ENCODE measurements at regions not wholly inside any gene's neighbourhood (a gene's known extent, or its start where the extent isn't known, plus 50 kb on each side); places are given as distances from the start of the nearest gene placed in this dataset.
"Not testable (repeated sequence)": the region's sequence is repeated elsewhere in the genome, so short reads cannot be mapped to it uniquely, and the experiment has no call there.

GRCh38 chr17:22278302-22279275, 586.3 kb downstream of the KCNJ18 start:
- ChIA-PET CTCF (no interaction called here), POLR2A (no interaction called here)
- intact Hi-C loops (cut with micrococcal nuclease) = no loop called here
- H3K27ac Mint-ChIP-seq = no peak overlapping the region
- DNase-seq (no peak), ATAC-seq (no peak)
- no peaks in the 10 kb centered on the region for H3K4me1 Mint-ChIP-seq (ENCODE audit: low read depth)
- no peak for TF ChIP-seq CTCF (IDR thresholded peaks at IDR 0.05)
- H3K4me3 Mint-ChIP-seq = no peak overlapping the region
- H3K27me3 Mint-ChIP-seq = no peaks in the 10 kb centered on the region
- H3K9me3 Mint-ChIP-seq = peaks cover 7% of the 10 kb centered on the region
- no peaks in the 10 kb centered on the region for H3K36me3 Mint-ChIP-seq (ENCODE audit: low read depth)

- no peak for ATAC-seq
- Mint-ChIP-seq H3K4me3 (no peak overlapping the region), H3K27me3 (no peaks in the 10 kb centered on the region), H3K36me3 (ENCODE audit: low read depth) (no peaks in the 10 kb centered on the region), H3K9me3 (peaks cover 6% of the 10 kb centered on the region), H3K27ac (no peak overlapping the region), H3K4me1 (ENCODE audit: low read depth) (no peaks in the 10 kb centered on the region)
- intact Hi-C loops (cut with micrococcal nuclease) = no loop called here
- TF ChIP-seq CTCF (IDR thresholded peaks at IDR 0.05) = no peak
- no peak for DNase-seq
- ChIA-PET CTCF (no interaction called here), POLR2A (no interaction called here)
These were observed 594.2 kb downstream of the KCNJ18 start for GRCh38 chr17:22286337-22287041.

GRCh38 chr17:22298484-22298951, 606.2 kb downstream of the KCNJ18 start:
- H3K4me3 Mint-ChIP-seq; CTCF ChIA-PET; H3K27ac Mint-ChIP-seq; ATAC-seq; H3K4me1 Mint-ChIP-seq (ENCODE audit: low read depth); POLR2A ChIA-PET; H3K27me3 Mint-ChIP-seq; DNase-seq; intact Hi-C loops (cut with micrococcal nuclease); H3K36me3 Mint-ChIP-seq (ENCODE audit: low read depth): not testable (repeated sequence)
- peaks cover 17% of the 10 kb centered on the region for H3K9me3 Mint-ChIP-seq

GRCh38 chr17:22300177-22300576, 607.9 kb downstream of the KCNJ18 start:
- DNase-seq (no peak), ATAC-seq (no peak)
- no peak for TF ChIP-seq CTCF (IDR thresholded peaks at IDR 0.05)
- CTCF ChIA-PET = no interaction called here
- H3K36me3 Mint-ChIP-seq (ENCODE audit: low read depth) = peaks cover 1% of the 10 kb centered on the region
- POLR2A ChIA-PET = no interaction called here
- intact Hi-C loops (cut with micrococcal nuclease) = no loop called here
- H3K4me1 Mint-ChIP-seq (ENCODE audit: low read depth) = no peaks in the 10 kb centered on the region
- H3K4me3 Mint-ChIP-seq = no peak overlapping the region
- H3K27me3 Mint-ChIP-seq = no peaks in the 10 kb centered on the region
- H3K27ac Mint-ChIP-seq = no peak overlapping the region
- H3K9me3 Mint-ChIP-seq = peaks cover 22% of the 10 kb centered on the region

GRCh38 chr17:22300731-22301352, 608.5 kb downstream of the KCNJ18 start:
- Mint-ChIP-seq H3K9me3 (peaks cover 25% of the 10 kb centered on the region), H3K27ac (no peak overlapping the region), H3K27me3 (no peaks in the 10 kb centered on the region), H3K4me1 (ENCODE audit: low read depth) (no peaks in the 10 kb centered on the region), H3K36me3 (ENCODE audit: low read depth) (peaks cover 1% of the 10 kb centered on the region), H3K4me3 (no peak overlapping the region)
- ChIA-PET CTCF (no interaction called here), POLR2A (no interaction called here)
- TF ChIP-seq CTCF (IDR thresholded peaks at IDR 0.05) = no peak
- DNase-seq (no peak), ATAC-seq (no peak)
- intact Hi-C loops (cut with micrococcal nuclease) = no loop called here

Data from activated CD8-positive, alpha-beta T cell treated with anti-CD3 and anti-CD28 coated beads for 36 hours (primary cell).